ENCODE measurements at regions not wholly inside any gene's neighbourhood (a gene's known extent, or its start where the extent isn't known, plus 50 kb on each side); places are given as distances from the start of the nearest gene placed in this dataset.

DNA sequence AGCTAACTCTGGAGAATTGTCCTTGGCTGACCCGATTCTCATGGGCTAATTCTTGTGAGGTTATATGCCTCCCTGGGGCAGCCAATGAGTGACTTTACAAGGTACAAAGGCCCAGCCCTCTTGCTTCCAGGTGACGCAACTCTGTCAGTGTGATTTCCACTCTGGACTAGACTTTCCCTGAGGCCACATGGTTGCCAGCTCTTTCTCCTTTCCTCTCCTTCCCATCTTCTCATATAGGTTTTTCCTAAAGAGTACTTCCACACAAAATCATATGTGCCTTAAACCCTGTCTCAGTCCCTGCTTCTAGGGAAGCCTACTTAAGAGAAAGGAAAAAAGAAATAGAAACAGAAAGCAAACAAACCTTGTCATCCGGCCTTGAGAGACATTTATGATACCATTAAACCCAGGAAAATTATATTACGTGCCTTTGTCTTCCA is 226.2 kb upstream of the ZSWIM2 start:
- Histone ChIP-seq H2AFZ (ENCODE audit: control insufficient read depth, low read depth, low read length) (no peak overlapping the region), H4K20me1 (ENCODE audit: control insufficient read depth, insufficient read depth) (no peaks in the 10 kb centered on the region), H3K4me3 (no peak overlapping the region), H3K4me2 (ENCODE audit: control insufficient read depth, insufficient read depth) (no peak overlapping the region), H3K9me3 (replicated peaks; ENCODE audit: control insufficient read depth, insufficient read depth, low read length) (no peaks in the 10 kb centered on the region), H3K27ac (ENCODE audit: control insufficient read depth, insufficient read depth) (no peak overlapping the region), H3K4me1 (ENCODE audit: control insufficient read depth, insufficient read depth, low read length) (no peaks in the 10 kb centered on the region), H3K27me3 (replicated peaks in 1 of 2; ENCODE audit: control insufficient read depth in 2 of 2, insufficient read depth in 2 of 2, low read length in 1 of 2) (no peaks in the 10 kb centered on the region), H3K9ac (ENCODE audit: control insufficient read depth, insufficient read depth, low read length) (no peak overlapping the region), H3K36me3 (ENCODE audit: control insufficient read depth in 2 of 2, insufficient read depth in 2 of 2, low read length in 1 of 2) (no peaks in the 10 kb centered on the region), H3K79me2 (ENCODE audit: control insufficient read depth, insufficient read depth, low read length) (no peaks in the 10 kb centered on the region)
- ChIA-PET CTCF (no interaction called here), POLR2A (no interaction called here), SMC1A (ENCODE audit: uncharacterized antibody, unreplicated experiment) (interaction anchor here (1.0 kb wide), 1 partner anchor 24 kb away, joined by 3 read pairs; no protein-coding TSS in a partner anchor), RAD21 (ENCODE audit: unreplicated experiment) (no interaction called here)
- intact Hi-C loops (cut with micrococcal nuclease; ENCODE audit: unreplicated experiment) = no loop called here
- 26% methylated on average over 4 of the region's 4 CpGs for WGBS (ENCODE audit: insufficient coverage, insufficient replicate concordance, low lambda C conversion rate, missing lambda C conversion rate)
- FAIRE-seq (no peak), DNase-seq (ENCODE audit: low read depth, low spot score) (no peak), ATAC-seq (no peak; the same call in 2 of the 3 replicates)
- in situ Hi-C loops (cut with MboI) = no loop called here
- no TSS peak for BruUV-seq (replicated peaks)
- no peak for TF ChIP-seq TBL1XR1 (IDR thresholded peaks at IDR 0.05; ENCODE audit: low read depth, low read length)

- FAIRE-seq (no peak), DNase-seq (ENCODE audit: low read depth, low spot score) (no peak), ATAC-seq (no peak)
- SMC1A ChIA-PET (ENCODE audit: uncharacterized antibody, unreplicated experiment) = interaction anchor here (1.1 kb wide), 1 partner anchor 26 kb away, joined by 3 read pairs; no protein-coding TSS in a partner anchor
- RAD21 ChIA-PET (ENCODE audit: unreplicated experiment) = no interaction called here
- POLR2A ChIA-PET = no interaction called here
- no TSS peak for BruUV-seq (replicated peaks)
- no peaks in the 10 kb centered on the region for H4K20me1 ChIP-seq (ENCODE audit: control insufficient read depth, insufficient read depth)
- H3K9me3 ChIP-seq (replicated peaks; ENCODE audit: control insufficient read depth, insufficient read depth, low read length) = no peaks in the 10 kb centered on the region
- CTCF ChIA-PET = interaction anchor here (0.6 kb wide), 1 partner anchor 16 kb away, joined by 3 read pairs; no protein-coding TSS in a partner anchor
- TF ChIP-seq, protein P1, sequence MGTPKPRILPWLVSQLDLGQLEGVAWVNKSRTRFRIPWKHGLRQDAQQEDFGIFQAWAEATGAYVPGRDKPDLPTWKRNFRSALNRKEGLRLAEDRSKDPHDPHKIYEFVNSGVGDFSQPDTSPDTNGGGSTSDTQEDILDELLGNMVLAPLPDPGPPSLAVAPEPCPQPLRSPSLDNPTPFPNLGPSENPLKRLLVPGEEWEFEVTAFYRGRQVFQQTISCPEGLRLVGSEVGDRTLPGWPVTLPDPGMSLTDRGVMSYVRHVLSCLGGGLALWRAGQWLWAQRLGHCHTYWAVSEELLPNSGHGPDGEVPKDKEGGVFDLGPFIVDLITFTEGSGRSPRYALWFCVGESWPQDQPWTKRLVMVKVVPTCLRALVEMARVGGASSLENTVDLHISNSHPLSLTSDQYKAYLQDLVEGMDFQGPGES (IDR thresholded peaks at IDR 0.05) = no peak
- no peak for TF ChIP-seq PAX8 (IDR thresholded peaks at IDR 0.05)
- no peak for TF ChIP-seq MTA2 (IDR thresholded peaks at IDR 0.05; ENCODE audit: low read depth)
- no peak for TF ChIP-seq IKZF1 (conservative IDR thresholded peaks at IDR 0.05)
- no peaks in the 10 kb centered on the region for H3K79me2 ChIP-seq (ENCODE audit: control insufficient read depth, insufficient read depth, low read length)
- intact Hi-C loops (cut with micrococcal nuclease; ENCODE audit: unreplicated experiment) (loop anchor here (10.0 kb wide), 1 partner anchor 387 kb away; the partner anchor contains the start of gene CALCRL), in situ Hi-C loops (cut with MboI) (no loop called here)
- H3K4me2 ChIP-seq (ENCODE audit: control insufficient read depth, insufficient read depth) = no peak overlapping the region
- no peaks in the 10 kb centered on the region for H3K36me3 ChIP-seq (ENCODE audit: control insufficient read depth in 2 of 2, insufficient read depth in 2 of 2, low read length in 1 of 2)
- H3K9ac ChIP-seq (ENCODE audit: control insufficient read depth, insufficient read depth, low read length) = no peak overlapping the region
- no peak overlapping the region for H2AFZ ChIP-seq (ENCODE audit: control insufficient read depth, low read depth, low read length)
- H3K4me1 ChIP-seq (ENCODE audit: control insufficient read depth, insufficient read depth, low read length) = no peaks in the 10 kb centered on the region
- H3K27me3 ChIP-seq (replicated peaks in 1 of 2; ENCODE audit: control insufficient read depth in 2 of 2, insufficient read depth in 2 of 2, low read length in 1 of 2) = no peaks in the 10 kb centered on the region; a peak in 2 of 4 replicates
- no peak overlapping the region for H3K27ac ChIP-seq (ENCODE audit: control insufficient read depth, insufficient read depth)
- no peak overlapping the region for H3K4me3 ChIP-seq
Measured at GRCh38 chr2:187058198-187058597, 209.2 kb upstream of the ZSWIM2 start.

Measured in GM12878 (cell line).